HL-60/S4 treated with phorbol 12-myristate 13-acetate at 8.2 ng/mL for 4 days and 3 days (cell line): ENCODE measurements at regions not wholly inside any gene's neighbourhood (a gene's known extent, or its start where the extent isn't known, plus 50 kb on each side); places are given as distances from the start of the nearest gene placed in this dataset.

Source experiments
- in situ Hi-C: fragments of 300-500 bp; cut with MboI; formaldehyde crosslinking; loops from 2 replicates; pipeline ENCODE4 v1.15.0; 2022; ENCODE audit warnings: low sequenced_read_pairs

GRCh38 chr10:62453274-62453673 is 79.1 kb downstream of the ZNF365 start:
- in situ Hi-C loops, result no loop called here

GRCh38 chr10:62454687-62455397 is 80.7 kb downstream of the ZNF365 start:
- in situ Hi-C loops, result no loop called here

GRCh38 chr10:62456611-62457101 is 82.5 kb downstream of the ZNF365 start:
- in situ Hi-C loops, result no loop called here

- in situ Hi-C loops, result no loop called here
Observed at GRCh38 chr10:62457196-62457595, 83.0 kb downstream of the ZNF365 start.

- in situ Hi-C loops, result no loop called here
Observed at GRCh38 chr10:62457598-62457997, 83.4 kb downstream of the ZNF365 start.

GRCh38 chr10:62459072-62459471 is 84.9 kb downstream of the ZNF365 start:
- in situ Hi-C loops, result no loop called here

GRCh38 chr10:62459500-62459899 is 85.3 kb downstream of the ZNF365 start:
- in situ Hi-C loops, result no loop called here

GRCh38 chr10:62460393-62460792 is 86.2 kb downstream of the ZNF365 start:
- in situ Hi-C loops, result no loop called here

GRCh38 chr10:62461120-62461519 is 87.0 kb downstream of the ZNF365 start:
- in situ Hi-C loops, result no loop called here

GRCh38 chr10:62462461-62462860 is 88.3 kb downstream of the ZNF365 start:
- in situ Hi-C loops, result no loop called here

GRCh38 chr10:62463364-62463763 is 89.2 kb downstream of the ZNF365 start:
- in situ Hi-C loops, result no loop called here

- in situ Hi-C loops, result no loop called here
Observed at GRCh38 chr10:62464308-62464707, 90.1 kb downstream of the ZNF365 start.

- in situ Hi-C loops, result no loop called here
Observed at GRCh38 chr10:62466590-62466989, 92.4 kb downstream of the ZNF365 start.

- in situ Hi-C loops, result no loop called here
Observed at GRCh38 chr10:62467527-62467926, 93.4 kb downstream of the ZNF365 start.

GRCh38 chr10:62471711-62472110 is 97.5 kb downstream of the ZNF365 start:
- in situ Hi-C loops, result no loop called here

GRCh38 chr10:62473241-62473640 is 99.1 kb downstream of the ZNF365 start:
- in situ Hi-C loops, result no loop called here

- in situ Hi-C loops, result no loop called here
Observed at GRCh38 chr10:62475551-62475950, 101.4 kb downstream of the ZNF365 start.

- in situ Hi-C loops, result no loop called here
Observed at GRCh38 chr10:62479523-62479922, 105.4 kb downstream of the ZNF365 start.

GRCh38 chr10:62480196-62480595 is 106.0 kb downstream of the ZNF365 start:
- in situ Hi-C loops, result no loop called here

- in situ Hi-C loops, result no loop called here
Observed at GRCh38 chr10:62482581-62482980, 108.4 kb downstream of the ZNF365 start.

GRCh38 chr10:62491597-62491996 is 117.4 kb downstream of the ZNF365 start:
- in situ Hi-C loops, result no loop called here

- in situ Hi-C loops, result no loop called here
Observed at GRCh38 chr10:62492012-62492869, 118.1 kb downstream of the ZNF365 start.
